MM.1S (cell line): ENCODE measurements at regions not wholly inside any gene's neighbourhood (a gene's known extent, or its start where the extent isn't known, plus 50 kb on each side); places are given as distances from the start of the nearest gene placed in this dataset.

Experiments used
- EZH2phosphoT487 ChIP-seq: fragments of 300-600 bp; sonication (generic); IDR thresholded peaks from 2 replicates; pipeline ENCODE4 v1.6.1; 2018; ENCODE audit warnings: antibody characterized with exemption, low read length
- TF ChIP-seq, protein P1 (sequence below): fragments of 300-600 bp; sonication (generic); IDR thresholded peaks from 2 replicates; pipeline ENCODE4 v1.5.1; 2016; ENCODE audit warnings: antibody characterized with exemption, low read length, mixed read lengths

DNA sequence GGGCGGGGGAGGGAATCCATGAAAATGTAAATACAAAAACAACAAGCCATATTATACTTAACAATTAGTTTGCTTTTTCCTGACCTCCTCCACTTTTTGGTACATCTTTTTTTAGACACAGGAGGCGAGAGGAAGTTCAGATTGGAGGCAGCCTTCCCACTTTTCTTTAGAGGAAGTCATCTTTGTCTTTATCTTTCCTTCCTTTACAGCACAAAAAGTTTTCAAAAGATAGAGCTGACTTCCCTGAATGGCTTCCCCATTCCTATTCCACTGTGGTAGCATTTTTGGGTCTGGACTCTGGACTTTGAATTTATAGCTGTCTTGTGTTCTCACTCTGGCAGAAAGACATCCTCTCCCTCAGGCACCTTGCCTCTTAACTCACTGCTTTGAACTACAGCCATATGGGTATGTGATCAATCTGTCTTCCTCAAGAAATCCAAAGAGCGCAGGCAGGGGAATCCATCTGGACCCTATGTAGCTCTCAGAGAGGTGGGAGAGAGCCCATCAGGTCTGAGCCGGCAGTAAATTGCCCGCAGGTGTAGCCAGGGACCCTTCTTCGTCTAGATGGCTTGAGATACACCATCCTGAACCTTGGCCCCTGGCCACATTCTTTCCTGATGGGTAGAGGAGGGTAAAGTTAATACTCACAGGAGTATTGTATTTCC is 101.9 kb downstream of the AQP4 start:
- TF ChIP-seq, protein P1, sequence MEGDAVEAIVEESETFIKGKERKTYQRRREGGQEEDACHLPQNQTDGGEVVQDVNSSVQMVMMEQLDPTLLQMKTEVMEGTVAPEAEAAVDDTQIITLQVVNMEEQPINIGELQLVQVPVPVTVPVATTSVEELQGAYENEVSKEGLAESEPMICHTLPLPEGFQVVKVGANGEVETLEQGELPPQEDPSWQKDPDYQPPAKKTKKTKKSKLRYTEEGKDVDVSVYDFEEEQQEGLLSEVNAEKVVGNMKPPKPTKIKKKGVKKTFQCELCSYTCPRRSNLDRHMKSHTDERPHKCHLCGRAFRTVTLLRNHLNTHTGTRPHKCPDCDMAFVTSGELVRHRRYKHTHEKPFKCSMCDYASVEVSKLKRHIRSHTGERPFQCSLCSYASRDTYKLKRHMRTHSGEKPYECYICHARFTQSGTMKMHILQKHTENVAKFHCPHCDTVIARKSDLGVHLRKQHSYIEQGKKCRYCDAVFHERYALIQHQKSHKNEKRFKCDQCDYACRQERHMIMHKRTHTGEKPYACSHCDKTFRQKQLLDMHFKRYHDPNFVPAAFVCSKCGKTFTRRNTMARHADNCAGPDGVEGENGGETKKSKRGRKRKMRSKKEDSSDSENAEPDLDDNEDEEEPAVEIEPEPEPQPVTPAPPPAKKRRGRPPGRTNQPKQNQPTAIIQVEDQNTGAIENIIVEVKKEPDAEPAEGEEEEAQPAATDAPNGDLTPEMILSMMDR, result no peak
- no peak for TF ChIP-seq EZH2phosphoT487
